AG10803 (cell line): ENCODE measurements at regions not wholly inside any gene's neighbourhood (a gene's known extent, or its start where the extent isn't known, plus 50 kb on each side); places are given as distances from the start of the nearest gene placed in this dataset.

ENCODE experiments used
- DNase-seq: peaks from one replicate; pipeline ENCODE4 v3.0.0; 2010; ENCODE audit warnings: low read depth
- H3K4me3 ChIP-seq: 2 replicates; pipeline ENCODE4 v1.5.1; 2011; ENCODE audit warnings: mild to moderate bottlenecking, low read length, control low read depth
- TF ChIP-seq, protein P1 (sequence below): conservative IDR thresholded peaks from 2 replicates; pipeline ENCODE4 v1.5.1; 2011; ENCODE audit warnings: mild to moderate bottlenecking, low read length, control low read depth, inconsistent platforms

DNA sequence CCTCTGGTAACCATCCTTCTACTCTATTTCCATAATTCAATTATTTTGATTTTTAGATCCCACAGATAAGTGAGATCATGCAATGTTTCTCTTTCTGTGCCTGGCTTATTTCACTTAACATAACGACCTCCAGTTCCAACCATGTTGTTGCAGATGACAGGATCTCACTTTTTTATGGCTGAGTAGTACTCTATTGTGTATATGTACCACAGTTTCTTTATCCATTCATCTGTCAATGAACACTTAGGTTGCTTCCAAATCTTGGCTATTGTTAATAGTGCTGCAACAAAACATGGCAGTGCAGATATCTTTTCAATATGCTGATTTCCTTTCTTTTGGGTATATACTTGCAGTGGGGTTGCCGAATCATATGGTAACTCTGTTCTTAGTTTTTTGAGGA, 286.4 kb upstream of the C11orf87 start:
- no peak for DNase-seq
- TF ChIP-seq, protein P1, sequence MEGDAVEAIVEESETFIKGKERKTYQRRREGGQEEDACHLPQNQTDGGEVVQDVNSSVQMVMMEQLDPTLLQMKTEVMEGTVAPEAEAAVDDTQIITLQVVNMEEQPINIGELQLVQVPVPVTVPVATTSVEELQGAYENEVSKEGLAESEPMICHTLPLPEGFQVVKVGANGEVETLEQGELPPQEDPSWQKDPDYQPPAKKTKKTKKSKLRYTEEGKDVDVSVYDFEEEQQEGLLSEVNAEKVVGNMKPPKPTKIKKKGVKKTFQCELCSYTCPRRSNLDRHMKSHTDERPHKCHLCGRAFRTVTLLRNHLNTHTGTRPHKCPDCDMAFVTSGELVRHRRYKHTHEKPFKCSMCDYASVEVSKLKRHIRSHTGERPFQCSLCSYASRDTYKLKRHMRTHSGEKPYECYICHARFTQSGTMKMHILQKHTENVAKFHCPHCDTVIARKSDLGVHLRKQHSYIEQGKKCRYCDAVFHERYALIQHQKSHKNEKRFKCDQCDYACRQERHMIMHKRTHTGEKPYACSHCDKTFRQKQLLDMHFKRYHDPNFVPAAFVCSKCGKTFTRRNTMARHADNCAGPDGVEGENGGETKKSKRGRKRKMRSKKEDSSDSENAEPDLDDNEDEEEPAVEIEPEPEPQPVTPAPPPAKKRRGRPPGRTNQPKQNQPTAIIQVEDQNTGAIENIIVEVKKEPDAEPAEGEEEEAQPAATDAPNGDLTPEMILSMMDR = no peak

DNA sequence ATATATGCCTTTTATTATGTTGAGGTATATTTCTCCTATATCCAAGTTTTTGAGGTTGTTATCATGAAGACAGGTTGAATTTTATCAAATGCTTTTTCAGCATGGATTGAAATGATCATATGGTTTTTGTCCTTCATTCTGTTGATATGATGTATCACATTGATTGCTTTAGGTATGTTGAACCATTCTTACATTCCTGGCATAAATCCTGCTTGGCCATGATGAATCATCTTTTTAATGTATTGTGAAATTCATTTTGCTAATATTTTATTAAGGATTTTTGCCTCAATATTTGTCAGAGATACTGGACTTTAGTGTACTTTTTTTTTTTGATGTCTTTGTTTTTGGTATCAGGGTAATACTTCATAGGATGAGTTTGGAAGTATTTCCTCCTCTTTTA, 283.8 kb upstream of the C11orf87 start:
- H3K4me3 ChIP-seq = no peak overlapping the region
- peak; percentile 31 for DNase-seq
- TF ChIP-seq, protein P1 = no peak

More for the DNA sequence above, 286.4 kb upstream of the C11orf87 start:
- H3K4me3 ChIP-seq = no peak overlapping the region

DNA sequence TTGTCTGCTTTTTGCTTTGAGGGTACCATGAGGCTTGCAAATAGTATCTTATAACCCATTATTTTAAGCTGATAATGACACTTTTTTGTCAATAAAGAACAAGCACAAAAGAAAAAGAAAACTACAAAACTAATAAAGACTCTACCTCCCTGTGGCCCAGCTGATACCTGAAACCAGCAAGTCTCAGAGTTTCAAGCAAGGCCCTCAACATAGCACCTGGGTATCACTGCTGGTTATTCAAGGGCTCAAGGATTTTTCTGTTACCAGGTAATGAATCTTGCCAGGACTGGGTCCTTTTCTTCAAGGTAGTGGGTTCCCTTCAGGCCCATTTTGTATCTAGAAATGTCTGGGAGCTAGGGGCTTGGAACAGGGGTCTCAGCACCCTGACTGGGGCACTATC, 281.6 kb upstream of the C11orf87 start:
- TF ChIP-seq, protein P1 = no peak
- no peak for DNase-seq
- H3K4me3 ChIP-seq = no peak overlapping the region

DNA sequence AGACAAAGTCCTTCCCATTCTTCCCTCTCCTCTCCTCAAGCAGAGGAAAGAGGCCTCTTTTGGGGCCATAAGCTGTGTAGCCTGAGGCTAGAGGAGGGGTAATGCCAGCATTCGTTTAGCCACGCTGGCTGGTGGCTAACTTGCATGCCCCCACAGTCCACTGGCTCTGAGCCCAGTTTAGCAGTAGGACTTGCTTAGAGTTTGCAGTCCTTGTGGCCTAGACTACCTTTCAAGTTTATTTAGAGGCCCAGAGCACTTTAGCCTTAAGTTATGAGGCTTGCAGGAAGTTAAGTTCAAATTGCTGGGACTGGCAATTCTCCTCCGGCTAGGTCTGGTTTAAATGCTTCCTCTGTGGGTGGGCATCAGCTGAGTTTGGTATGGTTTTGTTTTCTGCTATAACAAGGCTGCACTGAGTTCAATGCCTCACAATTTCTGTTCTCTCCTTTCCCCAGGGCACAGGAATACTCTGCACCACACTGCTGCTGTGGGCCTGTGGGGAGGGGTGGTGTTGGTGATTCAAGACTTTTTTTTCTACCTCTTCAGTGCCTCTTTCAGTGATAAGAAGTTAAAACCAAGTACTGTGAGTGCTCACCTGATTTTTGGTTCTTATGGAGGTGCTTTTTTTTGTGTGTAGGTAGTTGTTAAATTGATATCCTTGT, 281.0 kb upstream of the C11orf87 start:
- no peak overlapping the region for H3K4me3 ChIP-seq
- no peak for DNase-seq
- TF ChIP-seq, protein P1 = no peak

DNA sequence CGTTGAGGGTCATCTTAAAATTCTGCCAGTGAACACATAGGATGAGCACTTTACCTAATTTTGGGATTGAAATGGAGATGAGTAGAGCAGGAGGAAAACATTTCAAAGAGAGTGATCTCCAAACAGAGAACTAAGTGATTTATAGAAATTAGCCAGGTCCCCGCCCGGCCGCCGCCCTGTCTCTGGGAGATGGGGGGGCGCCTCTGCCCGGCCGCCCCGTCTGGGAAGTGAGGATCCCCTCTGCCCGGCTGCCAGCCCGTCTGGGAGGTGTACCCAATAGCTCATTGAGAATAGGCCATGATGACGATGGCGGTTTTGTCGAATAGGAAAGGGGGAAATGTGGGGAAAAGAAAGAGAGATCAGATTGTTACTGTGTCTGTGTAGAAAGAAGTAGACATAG, 276.7 kb upstream of the C11orf87 start:
- no peak overlapping the region for H3K4me3 ChIP-seq
- no peak for DNase-seq
- TF ChIP-seq, protein P1 = no peak

DNA sequence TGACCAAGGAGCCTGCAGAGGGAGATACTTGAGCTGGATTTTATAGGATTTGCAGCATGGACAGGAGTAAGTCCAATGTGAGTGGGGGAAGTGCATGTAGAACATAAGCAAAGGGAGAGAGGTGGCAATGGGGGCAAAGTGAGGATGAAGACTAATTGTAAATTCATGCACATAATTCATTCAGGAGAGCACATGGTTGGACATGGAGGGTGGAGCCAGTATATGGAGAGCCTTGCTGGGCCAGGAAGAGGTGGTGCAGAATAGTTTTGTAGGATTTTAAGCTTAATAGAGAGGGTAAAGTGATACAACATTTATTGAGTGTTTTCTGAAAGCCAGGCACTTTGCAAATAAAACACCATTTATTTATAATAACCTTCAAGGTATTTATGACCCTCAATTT, 274.3 kb upstream of the C11orf87 start:
- DNase-seq = no peak
- TF ChIP-seq, protein P1 = no peak
- H3K4me3 ChIP-seq = no peak overlapping the region

DNA sequence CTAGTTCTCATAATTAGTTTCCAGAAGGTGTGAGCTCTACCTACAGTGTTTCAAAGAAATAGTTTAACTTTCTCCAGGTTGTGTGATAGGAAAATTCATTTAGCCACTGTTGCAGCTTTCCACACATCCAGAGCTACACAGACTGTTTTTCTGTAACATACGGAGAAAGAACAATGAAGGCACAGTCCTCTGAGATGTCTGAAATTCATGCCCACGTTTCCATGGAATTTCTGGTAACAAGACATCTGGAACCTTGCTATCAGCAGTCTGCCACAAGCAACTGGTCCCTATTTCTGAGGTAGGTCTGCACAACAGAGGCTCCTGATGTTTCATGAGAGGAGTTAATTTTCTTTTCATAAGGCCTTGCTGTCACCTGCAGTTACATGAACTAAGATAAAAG, 273.3 kb upstream of the C11orf87 start:
- TF ChIP-seq, protein P1 = no peak

More for the DNA sequence above, 273.3 kb upstream of the C11orf87 start:
- no peak for DNase-seq
- H3K4me3 ChIP-seq = no peak overlapping the region
